ENCODE measurements at regions not wholly inside any gene's neighbourhood (a gene's known extent, or its start where the extent isn't known, plus 50 kb on each side); places are given as distances from the start of the nearest gene placed in this dataset.

DNA sequence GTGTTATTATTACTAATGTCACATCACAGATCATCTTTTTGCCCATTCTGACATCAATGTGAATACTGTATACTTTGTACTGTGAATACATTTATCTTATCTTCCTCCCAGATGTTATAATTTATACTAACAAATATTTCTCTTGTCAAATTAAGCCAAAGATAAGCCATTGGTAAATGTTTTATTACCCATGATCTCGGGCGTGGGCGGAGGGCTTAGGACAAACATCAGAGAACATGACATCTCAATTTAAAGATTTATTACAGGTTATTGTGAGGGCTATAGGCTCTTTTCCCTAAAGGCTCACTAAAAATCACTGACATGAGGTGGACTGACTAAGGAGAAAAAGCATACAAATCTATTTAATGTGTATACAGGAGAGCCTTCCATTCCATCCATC, 58.2 kb upstream of the DGKB start:
- TF ChIP-seq POLR2A (IDR thresholded peaks at IDR 0.05): no peak
- TF ChIP-seq, protein P1, sequence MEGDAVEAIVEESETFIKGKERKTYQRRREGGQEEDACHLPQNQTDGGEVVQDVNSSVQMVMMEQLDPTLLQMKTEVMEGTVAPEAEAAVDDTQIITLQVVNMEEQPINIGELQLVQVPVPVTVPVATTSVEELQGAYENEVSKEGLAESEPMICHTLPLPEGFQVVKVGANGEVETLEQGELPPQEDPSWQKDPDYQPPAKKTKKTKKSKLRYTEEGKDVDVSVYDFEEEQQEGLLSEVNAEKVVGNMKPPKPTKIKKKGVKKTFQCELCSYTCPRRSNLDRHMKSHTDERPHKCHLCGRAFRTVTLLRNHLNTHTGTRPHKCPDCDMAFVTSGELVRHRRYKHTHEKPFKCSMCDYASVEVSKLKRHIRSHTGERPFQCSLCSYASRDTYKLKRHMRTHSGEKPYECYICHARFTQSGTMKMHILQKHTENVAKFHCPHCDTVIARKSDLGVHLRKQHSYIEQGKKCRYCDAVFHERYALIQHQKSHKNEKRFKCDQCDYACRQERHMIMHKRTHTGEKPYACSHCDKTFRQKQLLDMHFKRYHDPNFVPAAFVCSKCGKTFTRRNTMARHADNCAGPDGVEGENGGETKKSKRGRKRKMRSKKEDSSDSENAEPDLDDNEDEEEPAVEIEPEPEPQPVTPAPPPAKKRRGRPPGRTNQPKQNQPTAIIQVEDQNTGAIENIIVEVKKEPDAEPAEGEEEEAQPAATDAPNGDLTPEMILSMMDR (IDR thresholded peaks at IDR 0.05): no peak
